NB4 (cell line): ENCODE measurements at regions not wholly inside any gene's neighbourhood (a gene's known extent, or its start where the extent isn't known, plus 50 kb on each side); places are given as distances from the start of the nearest gene placed in this dataset.

Experiments
- DNase-seq: peaks from one replicate; pipeline ENCODE4 v3.0.0; 2010; ENCODE audit warnings: low read depth
- H3K4me3 ChIP-seq: one replicate; pipeline ENCODE4 v1.5.1; 2011; ENCODE audit warnings: mild to moderate bottlenecking, low read depth, low read length, moderate library complexity
- MYC ChIP-seq: IDR thresholded peaks from 2 replicates; pipeline ENCODE4 v1.6.1; 2011; ENCODE audit warnings: low read depth, low read length
- POLR2A ChIP-seq: IDR thresholded peaks from 2 replicates; pipeline ENCODE4 v1.6.1; 2011; ENCODE audit warnings: mild to moderate bottlenecking; ENCODE audit not compliant: insufficient read length; ENCODE audit errors: extremely low read depth
- TF ChIP-seq, protein P1 (sequence below): IDR thresholded peaks from one replicate; pipeline ENCODE4 v1.5.1; 2012; ENCODE audit warnings: low read depth, low read length
- TF ChIP-seq, protein P2 (sequence below): IDR thresholded peaks from 2 replicates; pipeline ENCODE4 v1.6.1; 2011; ENCODE audit warnings: low read depth, low read length

DNA sequence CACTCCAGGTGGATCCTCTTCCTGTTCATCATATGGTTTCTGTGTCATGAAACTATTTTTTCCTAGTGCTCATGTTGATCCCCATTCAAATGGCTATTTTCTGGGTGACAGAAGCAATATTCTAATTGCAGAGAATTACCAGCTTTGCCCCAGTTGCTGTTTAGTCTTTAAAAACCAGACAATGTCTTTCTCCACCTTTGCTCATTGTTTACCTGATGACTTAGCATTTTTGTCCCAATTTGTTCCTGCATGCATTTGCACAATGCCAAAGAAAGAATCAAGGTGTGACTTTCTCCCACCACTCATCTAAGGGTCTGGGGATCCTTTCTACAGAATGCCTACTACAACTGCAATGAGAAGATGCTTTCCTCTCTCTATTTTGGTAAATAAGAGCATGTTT lies 439.9 kb upstream of the MAF start:
- no peak for DNase-seq

DNA sequence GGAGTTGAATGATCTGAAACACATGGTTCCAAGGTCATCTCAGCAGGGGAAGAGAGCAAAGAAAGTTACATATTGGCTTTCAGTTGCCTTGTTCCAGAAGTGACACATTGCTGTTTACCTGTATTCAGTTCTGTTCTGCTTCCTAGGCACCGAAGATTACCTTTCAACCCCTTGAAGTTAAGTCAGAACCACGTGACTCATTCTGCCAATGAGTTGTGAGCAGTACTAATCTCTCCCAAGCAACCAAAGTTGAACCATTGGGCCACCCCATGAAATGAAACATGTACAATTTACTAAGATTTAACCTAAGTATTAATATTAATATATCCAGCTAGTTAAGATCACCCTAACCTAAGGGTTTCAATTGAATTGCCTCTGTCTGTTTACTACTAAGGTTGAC lies 439.2 kb upstream of the MAF start:
- no peak for DNase-seq
- H3K4me3 ChIP-seq: no peak overlapping the region
- TF ChIP-seq POLR2A (no peak), MYC (no peak)
- TF ChIP-seq, protein P1, sequence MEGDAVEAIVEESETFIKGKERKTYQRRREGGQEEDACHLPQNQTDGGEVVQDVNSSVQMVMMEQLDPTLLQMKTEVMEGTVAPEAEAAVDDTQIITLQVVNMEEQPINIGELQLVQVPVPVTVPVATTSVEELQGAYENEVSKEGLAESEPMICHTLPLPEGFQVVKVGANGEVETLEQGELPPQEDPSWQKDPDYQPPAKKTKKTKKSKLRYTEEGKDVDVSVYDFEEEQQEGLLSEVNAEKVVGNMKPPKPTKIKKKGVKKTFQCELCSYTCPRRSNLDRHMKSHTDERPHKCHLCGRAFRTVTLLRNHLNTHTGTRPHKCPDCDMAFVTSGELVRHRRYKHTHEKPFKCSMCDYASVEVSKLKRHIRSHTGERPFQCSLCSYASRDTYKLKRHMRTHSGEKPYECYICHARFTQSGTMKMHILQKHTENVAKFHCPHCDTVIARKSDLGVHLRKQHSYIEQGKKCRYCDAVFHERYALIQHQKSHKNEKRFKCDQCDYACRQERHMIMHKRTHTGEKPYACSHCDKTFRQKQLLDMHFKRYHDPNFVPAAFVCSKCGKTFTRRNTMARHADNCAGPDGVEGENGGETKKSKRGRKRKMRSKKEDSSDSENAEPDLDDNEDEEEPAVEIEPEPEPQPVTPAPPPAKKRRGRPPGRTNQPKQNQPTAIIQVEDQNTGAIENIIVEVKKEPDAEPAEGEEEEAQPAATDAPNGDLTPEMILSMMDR: no peak
- TF ChIP-seq, protein P2, sequence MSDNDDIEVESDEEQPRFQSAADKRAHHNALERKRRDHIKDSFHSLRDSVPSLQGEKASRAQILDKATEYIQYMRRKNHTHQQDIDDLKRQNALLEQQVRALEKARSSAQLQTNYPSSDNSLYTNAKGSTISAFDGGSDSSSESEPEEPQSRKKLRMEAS: no peak

More for the DNA sequence above, 439.9 kb upstream of the MAF start:
- TF ChIP-seq, protein P1: no peak
- TF ChIP-seq MYC (no peak), POLR2A (no peak)
- TF ChIP-seq, protein P2: no peak
- no peak overlapping the region for H3K4me3 ChIP-seq

DNA sequence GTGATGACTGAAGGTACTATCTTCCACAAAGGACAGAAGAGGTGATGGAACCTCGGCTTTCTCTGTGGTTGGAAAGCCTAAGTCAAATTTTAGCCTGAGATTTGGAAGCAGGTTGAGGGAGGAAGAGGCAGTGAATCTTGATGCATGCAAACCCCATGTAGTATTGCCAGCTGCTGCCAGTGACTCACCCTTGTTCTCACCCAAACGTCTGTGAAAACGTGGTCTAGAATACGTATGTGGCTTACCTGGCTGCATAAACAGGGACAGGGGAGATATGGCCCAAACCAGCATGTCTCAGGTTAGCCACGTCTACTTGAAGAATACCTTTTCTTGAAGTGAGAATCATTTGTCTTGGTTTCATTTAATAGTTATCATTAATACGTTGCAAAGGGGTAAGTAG lies 438.0 kb upstream of the MAF start:
- no peak for DNase-seq
- no peak overlapping the region for H3K4me3 ChIP-seq
- TF ChIP-seq MYC (no peak), POLR2A (no peak)
- TF ChIP-seq, protein P2: no peak
- TF ChIP-seq, protein P1: no peak

DNA sequence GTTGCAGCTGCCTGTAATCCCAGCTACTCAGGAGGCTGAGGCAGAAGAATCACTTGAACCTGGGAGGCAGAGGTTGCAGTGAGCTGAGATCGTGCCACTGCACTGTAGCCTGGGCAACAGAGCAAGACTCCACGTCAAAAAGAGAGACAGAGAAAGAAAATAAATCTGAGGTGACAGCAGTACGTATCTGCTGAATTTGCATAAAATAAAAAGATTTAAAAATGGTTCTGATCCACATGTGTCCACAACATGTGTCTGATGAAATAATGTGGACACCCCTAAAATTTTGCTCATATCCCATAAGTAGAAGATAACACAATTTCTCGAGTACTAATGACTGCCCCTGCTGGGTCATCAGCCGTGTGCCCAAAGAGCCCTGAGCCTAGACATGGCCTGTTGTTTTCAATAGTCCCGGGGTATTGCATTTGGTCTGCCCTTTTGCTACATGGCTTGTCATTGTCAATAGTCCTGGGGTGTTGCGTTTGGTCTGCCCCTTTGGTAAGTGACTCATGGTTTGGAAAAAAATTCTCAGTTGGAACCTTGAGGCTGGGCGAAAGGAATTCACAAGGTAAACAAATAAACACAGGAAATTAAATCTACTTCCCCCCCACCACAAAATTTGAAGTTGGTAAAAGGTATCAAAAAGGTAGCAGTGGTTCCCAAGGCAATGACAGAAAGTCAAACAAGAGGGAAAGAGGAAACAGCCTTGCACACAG lies 434.6 kb upstream of the MAF start:
- H3K4me3 ChIP-seq: no peak overlapping the region
- TF ChIP-seq, protein P1: no peak
- TF ChIP-seq, protein P2: no peak
- TF ChIP-seq MYC: no peak
- no peak for TF ChIP-seq POLR2A
- DNase-seq: no peak

DNA sequence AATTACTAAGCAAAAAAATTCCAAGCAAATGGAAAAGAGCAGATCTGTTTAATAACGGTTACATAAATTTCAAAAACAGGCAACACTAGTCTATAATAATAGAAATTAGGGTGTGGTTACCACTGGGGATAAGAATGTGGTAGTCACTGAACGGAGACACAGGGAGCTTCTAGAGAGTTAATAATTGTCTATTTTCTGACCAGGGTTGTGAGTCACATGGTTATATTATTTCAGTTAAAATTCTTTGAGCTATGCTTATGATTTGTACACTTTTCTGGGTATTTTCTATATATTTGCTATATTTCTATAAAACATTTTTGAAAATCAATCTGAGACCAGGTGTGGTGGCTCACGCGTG lies 433.9 kb upstream of the MAF start:
- H3K4me3 ChIP-seq: no peak overlapping the region
- TF ChIP-seq, protein P2: no peak
- TF ChIP-seq, protein P1: no peak
- TF ChIP-seq POLR2A: no peak
- TF ChIP-seq MYC: no peak
- no peak for DNase-seq
